LNCAP (cell line): ENCODE measurements at regions not wholly inside any gene's neighbourhood (a gene's known extent, or its start where the extent isn't known, plus 50 kb on each side); places are given as distances from the start of the nearest gene placed in this dataset.

Experiments
- TF ChIP-seq, protein P1 (sequence below): fragments of 450-650 bp; IDR thresholded peaks from 2 replicates; pipeline ENCODE4 v1.5.1; 2017; ENCODE audit warnings: mild to moderate bottlenecking

DNA sequence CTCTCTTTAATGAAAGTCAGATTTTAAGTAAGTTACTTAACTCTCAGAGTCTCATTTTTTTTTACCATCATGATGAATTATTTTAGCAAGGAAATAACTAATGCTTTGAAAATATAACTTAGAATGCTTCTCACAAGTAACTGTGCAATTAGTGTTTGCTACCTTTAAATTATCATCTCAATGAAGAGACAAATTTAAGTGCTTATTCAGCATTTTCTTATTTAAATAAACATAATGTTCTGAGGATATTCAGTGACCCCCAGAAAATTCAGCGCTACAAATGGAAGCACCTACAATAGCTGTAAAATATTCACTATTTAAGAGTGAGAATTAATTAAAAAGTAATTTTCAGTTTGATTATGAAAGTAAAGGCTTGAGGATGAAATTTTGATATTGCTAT lies 527.2 kb downstream of the SLITRK1 start:
- TF ChIP-seq, protein P1, sequence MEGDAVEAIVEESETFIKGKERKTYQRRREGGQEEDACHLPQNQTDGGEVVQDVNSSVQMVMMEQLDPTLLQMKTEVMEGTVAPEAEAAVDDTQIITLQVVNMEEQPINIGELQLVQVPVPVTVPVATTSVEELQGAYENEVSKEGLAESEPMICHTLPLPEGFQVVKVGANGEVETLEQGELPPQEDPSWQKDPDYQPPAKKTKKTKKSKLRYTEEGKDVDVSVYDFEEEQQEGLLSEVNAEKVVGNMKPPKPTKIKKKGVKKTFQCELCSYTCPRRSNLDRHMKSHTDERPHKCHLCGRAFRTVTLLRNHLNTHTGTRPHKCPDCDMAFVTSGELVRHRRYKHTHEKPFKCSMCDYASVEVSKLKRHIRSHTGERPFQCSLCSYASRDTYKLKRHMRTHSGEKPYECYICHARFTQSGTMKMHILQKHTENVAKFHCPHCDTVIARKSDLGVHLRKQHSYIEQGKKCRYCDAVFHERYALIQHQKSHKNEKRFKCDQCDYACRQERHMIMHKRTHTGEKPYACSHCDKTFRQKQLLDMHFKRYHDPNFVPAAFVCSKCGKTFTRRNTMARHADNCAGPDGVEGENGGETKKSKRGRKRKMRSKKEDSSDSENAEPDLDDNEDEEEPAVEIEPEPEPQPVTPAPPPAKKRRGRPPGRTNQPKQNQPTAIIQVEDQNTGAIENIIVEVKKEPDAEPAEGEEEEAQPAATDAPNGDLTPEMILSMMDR: no peak

DNA sequence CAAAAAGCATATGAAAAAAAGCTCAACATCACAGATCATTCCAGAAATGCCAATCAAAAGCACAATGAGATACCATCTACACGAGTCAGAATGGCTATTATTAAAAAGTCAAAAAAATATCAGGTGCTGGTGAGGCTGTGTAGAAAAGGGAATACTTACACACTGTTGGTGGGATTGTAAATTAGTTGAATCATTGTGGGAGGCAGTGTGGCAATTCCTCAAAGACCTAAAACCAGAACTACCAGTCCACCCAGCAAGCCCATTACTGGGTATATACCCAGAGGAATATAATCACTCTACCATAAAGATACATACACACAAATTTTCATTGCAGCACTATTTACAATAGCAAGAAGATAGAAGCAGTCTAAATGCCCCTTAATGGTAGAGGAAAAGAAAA lies 529.9 kb downstream of the SLITRK1 start:
- TF ChIP-seq, protein P1: no peak

DNA sequence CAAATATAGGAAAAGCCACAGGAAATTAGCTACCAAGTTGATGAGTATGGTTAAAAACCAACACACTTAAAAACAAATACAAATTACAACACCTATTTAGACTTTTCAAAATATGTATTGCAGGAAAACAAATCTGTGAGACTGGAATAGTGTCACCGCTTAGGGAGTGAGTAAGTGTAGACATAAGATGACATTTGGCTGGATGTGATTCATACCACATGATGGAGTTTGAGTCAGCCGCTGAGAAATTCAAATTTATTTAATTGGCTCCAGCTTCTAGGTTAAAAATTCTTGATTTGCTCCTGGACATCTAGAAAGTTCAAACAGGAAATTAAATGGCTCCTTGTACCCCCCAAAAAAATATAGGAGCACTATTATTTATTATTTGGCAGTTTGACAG lies 531.7 kb downstream of the SLITRK1 start:
- TF ChIP-seq, protein P1: no peak

DNA sequence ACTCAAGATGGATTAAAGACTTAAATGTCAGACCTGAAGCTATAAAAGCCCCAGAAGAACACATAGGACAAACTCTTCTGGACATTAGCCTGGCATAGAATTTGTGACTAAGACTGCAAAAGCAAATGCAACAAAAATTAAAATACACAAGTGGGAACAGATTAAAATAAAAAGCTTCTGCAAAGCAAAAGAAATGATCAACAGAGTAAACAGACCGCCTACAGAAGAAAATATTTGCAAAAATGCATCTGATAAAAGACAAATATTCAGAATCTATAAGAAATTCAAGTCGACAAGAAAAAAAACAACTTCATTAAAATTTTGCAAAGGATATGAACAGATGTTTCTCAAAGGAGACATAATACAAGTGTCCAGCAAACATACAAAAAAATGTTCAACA lies 537.8 kb downstream of the SLITRK1 start:
- TF ChIP-seq, protein P1: no peak

DNA sequence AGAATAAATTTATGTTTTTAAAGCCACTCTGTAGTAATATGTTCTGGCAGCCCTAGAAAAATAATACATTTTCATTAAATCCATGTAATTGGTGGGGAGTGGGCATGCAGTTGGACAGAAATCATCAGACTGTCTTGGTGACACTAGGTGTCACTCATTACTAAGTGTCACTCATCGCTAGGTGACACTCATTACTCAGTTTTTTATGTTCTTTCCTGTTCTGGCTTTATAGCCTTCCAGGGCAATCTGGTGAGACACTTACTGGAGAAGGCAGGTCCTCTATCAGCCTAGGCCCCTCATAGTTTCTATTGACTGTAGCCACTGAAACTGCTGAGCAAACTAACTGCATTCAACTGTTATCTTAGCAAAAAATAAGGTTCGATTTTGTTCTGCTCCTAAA lies 542.1 kb downstream of the SLITRK1 start:
- TF ChIP-seq, protein P1: peak; percentile 38; the same call in 1 of the 2 replicates

DNA sequence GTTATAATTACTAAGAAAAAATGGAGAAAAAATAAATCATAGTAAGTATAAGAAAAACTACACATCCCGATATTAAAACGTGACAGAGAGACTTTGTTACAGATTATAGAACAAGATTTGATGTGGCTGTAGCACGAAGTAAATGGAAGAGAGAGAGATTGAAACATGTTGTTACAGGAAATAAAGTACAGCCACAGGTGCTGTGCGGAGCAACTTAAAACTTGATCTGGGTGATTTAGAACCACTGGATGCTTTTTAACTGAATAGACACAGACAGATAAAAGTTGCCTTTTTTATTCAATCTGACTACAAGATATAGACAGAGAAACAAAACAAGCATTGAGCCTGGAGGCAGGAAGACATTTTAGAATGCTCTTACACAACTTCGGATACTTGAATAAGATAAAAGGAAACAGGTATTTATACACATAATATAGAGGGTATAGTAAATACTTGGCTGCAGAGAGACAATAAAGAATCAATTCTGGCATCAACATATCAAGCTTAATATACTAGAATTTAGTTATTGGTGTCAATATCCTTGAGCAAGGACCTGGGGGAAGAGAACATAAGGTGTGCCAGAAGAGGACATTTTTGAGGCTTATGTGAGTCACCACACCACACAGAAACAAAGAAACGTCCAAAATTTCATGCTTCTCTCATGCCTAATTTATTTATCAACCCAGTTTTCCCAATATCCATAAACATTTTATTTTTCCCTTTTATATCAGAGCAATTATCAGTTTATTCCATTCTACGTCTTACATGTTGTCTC lies 548.5 kb downstream of the SLITRK1 start:
- TF ChIP-seq, protein P1: no peak

DNA sequence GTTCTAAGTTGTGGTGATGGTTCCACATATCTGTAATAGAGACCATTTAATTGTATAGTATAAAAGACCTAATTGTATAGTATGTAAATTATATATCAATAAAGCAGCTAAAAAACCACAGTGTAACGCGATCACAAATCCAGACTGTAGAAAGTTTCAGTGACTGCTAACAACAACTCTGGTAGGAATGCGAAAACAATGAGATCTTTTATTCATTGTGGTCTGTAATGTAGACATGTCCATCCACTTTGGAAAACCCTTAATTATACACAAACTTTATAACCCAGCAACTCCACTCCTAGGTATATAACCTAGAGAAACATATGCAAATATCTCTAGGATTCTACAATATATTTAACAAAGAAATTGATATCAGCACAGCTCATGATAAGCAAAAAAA lies 549.5 kb downstream of the SLITRK1 start:
- TF ChIP-seq, protein P1: no peak

DNA sequence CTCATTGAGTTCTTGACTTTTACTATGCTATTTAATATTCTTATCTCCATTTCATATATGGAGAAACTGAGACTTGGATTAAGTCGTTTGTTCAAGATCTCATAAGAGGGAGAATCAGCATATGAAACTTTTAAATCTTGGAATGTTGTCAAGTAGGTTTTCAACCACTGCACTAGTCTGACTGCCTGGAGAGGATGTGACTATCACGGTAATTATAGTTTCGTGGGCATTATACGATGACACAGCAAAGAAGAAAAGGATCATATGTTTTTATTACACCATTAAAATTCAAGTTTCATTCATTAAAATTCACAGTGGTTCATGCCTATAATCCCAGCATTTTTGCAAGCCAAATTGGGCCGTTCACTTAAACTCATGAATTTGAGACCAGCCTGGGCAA lies 555.2 kb downstream of the SLITRK1 start:
- TF ChIP-seq, protein P1: no peak
